GM19397 (cell line): ENCODE measurements at regions not wholly inside any gene's neighbourhood (a gene's known extent, or its start where the extent isn't known, plus 50 kb on each side); places are given as distances from the start of the nearest gene placed in this dataset.

Experiments used
- ATAC-seq: cut with Tn5 transposase; IDR thresholded peaks from one replicate; pipeline ENCODE4 v1.9.1; 2021; ENCODE audit warnings: mild to moderate bottlenecking, moderate library complexity; ENCODE audit not compliant: unreplicated experiment

DNA sequence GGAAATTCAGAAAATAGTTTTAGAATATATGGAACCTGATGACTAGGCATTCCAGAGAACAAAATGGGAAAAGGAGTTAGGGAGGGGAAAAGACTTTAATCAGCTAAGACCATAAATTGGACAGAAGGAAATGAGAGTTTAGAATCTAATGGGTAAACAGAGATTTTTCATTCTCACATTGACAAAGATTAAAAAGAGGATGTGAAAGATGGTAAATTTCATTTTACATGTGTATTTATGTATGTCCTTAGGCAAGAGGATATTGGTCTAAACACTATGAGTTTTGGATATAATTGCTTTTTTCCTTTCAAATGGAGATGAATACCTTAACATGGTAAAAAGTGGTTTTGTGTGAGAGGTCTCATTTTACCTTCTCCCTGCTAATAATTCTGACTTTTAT is 1021.9 kb downstream of the NSUN3 start:
- ATAC-seq = no peak

DNA sequence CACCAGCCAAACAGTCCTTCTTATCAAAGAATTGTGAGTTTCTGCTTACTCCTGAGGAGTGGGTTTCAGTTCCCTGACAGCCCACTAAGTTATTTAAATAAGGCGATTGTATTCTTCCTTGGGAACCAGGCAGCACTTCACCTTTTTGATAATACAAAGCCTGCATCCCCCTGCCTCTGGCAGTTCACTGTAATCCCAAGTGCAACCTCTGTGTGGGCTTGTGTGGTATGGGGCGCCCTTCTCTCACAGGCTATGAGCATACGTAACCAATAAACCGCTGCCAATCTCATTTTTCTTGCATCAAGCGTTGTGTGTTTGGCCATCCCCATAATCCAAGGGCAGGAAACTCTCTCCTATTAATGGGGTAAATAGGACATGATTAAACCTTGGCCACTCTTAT is 1025.6 kb downstream of the NSUN3 start:
- no peak for ATAC-seq

DNA sequence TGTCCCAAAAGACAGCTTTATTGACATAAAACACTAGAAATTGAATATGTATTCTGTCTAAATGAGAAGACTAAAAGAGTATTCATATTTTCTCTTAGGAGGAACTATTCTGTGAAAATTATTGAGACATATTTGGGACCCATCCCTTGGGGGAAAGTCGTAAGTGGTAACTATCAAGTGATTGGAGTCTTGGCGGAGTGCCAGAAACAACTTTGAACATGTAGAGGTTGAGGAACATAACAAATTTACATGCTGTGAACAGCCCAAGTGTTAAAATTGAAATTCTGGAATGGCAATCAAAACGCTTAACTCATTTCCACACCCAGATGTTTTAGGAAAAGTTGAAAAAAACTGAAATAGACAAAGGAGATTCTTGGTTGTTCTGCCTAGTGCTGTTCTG is 1034.6 kb downstream of the NSUN3 start:
- ATAC-seq = no peak

DNA sequence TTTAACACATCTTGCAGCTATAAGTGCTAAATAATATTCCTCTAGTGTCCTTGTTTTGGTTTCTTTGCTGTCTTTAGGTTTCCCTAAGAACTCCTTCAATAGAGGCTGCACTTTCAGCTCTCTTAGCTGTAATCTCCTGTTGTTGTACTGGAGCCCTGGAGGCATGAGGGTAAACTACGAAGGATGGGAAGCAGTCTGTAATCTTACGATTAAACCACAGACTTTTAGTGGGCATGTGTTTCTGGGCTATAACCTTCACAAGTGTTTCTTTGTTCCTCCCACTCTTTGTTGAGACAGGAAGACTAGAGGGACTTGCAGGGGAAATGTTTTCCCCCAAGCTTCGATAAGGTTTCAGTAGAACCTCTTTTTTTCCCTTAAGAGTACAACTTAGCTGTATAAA is 1058.1 kb downstream of the NSUN3 start:
- ATAC-seq = no peak

DNA sequence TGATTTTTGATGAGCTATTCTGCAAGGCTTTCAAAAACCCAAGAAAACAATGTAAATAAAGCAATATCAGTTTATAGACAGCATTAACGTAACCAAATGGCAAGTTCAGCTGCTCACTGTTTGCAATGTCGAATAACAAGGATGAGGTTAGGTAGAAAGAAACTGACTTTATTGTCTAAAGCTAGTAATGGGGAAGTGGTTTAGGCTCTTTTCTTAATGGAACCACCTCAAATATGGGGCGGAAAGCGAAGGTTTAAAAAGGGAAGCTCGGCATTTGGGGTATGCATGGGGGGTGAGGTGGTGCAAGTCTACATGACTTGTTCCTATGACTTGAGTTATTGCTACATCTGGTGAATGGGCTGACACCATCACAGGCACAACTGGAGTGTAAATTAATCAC is 1060.2 kb downstream of the NSUN3 start:
- no peak for ATAC-seq

DNA sequence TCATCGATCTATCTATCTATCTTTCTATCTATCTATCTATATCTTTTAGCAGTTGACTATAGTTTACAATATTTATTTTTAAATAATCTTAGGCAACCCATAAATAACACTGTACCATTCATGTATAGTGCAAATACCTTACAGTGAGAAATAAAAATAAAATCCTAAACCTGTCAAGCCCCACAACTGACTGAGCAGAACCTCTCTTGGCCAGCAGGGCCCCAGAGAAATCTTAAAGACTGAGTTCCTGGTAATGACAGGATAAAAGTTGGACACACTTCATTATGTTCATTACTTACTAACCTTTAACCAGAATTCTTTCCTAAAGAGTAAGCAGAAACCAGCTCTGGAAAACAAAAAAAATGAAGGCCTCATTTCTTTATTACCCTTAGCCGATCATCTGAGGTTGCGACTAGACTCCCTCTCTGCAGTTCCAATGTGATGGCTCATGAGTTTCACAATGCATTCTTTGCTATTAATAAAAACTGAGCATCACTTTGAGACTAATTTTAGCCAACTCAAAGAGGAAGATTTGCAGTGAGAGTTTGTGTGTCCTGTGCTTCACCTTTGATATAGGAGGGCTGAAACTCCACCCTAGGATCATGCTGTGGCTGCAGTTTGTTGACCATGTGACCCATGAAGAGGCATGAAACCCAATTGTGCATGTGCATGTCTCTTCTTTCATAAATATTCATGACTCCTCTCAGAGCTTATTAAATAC is 1072.0 kb downstream of the NSUN3 start:
- ATAC-seq = no peak

DNA sequence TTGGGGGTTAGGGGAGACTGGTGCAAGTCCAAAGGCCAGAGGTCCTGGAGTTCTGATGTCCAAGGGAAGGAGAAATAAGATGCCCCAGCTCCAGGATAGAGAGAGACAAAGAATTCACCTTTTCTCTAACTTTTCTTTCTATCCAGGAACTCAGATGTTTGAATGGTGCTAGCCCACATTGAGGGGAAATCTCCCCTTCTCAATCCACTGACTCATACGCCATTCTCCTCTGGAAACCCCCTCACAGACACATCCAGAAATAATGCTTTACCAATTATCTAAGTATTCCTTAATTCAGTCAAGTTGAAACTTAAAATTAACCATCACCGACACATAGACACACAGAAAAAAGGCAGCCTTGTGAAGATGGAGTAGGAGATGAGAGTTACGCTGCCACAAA is 1085.2 kb downstream of the NSUN3 start:
- no peak for ATAC-seq

DNA sequence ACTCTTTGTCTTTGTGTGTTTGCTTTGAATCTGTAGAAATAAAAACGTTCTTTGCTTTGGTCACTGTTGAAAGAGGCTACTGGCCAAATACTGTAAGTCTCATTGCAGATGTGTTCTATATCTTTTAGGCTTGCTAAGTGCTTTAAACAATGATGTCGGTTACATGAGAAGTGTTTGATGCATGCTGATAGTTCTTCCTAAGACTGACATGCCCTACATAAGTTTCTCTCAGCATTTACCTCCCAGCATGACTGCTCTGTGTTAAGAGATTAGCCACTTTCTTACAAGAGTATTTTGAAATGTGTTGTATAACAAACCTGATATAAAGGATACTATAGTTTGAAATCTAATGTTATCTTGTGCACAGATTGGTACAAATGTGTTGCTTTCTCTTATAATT is 1088.7 kb downstream of the NSUN3 start:
- no peak for ATAC-seq

DNA sequence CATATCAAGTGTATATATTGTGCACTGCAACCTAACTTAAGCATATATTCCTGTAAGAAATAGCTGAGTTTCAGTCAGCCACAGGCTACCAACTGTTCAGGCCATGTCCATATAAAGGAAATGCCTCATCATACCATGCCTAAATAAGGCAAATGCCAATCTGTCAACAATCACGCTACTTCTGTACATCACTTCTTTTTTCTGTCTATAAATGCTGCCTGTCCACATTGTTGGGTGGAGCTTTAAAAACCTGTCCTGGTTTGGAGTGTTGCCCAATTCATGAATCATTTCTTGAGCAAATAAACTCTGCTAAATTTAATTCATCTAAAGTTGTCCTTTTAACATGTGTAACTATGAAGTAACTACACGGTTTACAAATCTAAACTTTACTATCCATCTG is 1091.9 kb downstream of the NSUN3 start:
- no peak for ATAC-seq

DNA sequence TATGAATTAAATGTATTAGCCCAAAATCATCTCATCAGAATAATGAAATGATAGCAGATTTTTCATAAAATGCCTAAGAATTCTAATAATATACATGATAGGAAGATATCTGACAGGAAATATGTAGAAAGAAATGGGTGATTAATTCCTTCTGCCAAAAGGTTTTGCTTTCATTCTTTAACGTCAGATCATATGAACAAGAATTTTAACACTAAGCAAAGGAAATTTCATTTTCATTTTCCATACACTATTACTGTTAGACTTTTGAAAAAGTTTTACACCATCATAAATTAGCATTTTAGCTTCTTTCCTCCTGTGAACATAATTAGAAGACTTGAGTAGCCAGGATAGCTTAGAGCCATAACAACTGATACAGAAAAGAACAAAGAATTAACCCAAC is 1099.9 kb downstream of the NSUN3 start:
- no peak for ATAC-seq

DNA sequence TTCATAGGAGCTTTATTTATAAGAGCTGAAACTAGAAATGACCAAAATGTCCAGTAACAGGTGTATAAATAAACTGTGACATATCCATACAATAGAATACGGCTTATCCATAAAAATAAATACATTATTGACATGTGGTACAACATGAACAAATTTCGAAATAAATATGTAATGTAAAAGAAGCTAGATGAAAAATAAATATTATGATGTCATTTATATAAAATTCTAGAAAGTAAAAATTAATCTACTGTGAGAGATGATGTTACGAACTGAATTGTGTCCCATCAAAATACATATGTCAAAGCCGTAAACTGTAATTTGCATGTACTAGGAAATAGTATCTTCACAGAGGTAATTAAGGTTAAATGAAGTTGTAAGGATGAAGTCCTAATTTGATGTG is 1104.9 kb downstream of the NSUN3 start:
- no peak for ATAC-seq

DNA sequence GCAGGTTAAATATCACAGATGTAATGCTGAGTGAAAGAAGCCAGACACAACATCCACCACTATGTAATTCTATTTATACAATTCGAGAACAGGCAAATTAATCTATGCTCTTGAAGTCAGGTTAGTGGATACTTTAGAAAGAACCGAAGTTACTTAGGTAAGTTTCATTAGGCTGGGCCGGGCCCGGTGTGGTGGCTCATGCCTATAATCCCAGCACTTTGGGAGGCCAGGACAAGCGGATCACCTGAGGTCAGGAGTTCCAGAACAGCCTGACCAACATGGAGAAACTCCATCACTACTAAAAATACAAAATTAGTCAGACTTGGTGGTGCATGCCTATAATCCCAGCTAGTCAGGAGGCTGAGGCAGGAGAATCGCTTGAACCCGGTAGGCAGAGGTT is 1105.7 kb downstream of the NSUN3 start:
- ATAC-seq = no peak

DNA sequence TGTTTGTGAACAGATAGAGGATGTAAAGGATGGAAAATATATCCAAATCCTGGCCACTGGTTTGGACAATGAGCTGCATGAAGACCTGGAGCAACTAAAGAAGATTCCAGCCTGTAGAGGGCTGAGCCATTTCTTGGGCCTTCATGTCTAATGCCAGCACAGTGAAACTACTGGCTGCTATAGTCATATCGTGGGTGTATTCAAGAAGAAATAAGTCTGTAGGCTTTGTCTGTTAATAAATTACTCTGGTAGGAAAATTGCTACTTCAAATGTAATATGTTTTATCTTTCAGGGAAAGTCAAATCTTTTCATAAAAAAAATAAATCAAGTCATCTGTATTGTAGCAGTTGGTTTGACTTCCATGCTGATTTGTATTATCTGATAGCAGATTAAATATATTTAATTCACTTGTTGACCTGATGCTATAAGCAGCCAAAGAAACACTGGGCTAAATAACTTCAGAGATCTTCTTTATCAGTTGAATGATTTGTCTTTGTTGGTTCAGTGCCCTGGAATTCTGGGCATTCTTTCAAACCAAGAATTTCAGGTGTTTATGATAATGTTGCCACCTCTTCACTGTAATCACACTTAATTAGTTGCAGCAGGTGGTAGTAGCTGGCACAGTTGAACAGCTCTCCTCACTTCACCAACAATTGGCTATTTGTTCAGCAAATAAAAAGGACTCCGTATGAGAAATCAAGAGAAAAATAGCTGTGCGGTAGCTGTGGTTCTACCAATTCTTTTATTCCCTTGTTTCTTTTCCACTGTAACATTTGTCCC is 1109.5 kb downstream of the NSUN3 start:
- no peak for ATAC-seq

DNA sequence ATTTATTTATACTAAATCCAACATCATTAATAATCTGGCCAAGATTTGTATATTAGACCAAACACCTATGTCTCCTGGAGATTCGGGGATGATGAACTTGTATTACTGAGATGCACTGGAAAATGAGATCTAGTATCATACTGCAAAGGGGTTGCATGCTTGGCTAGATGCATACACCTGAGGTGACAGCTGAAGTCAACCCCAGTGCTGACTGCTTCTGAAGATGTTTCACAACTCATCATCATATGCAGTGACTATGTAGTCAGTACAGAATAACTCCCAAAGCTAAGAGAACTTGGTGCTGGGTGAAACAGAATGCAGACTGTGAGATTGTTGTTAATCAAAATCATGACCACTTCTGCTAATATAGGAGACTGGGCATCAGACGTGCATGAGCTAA is 1114.2 kb downstream of the NSUN3 start:
- peak; percentile 90 for ATAC-seq

DNA sequence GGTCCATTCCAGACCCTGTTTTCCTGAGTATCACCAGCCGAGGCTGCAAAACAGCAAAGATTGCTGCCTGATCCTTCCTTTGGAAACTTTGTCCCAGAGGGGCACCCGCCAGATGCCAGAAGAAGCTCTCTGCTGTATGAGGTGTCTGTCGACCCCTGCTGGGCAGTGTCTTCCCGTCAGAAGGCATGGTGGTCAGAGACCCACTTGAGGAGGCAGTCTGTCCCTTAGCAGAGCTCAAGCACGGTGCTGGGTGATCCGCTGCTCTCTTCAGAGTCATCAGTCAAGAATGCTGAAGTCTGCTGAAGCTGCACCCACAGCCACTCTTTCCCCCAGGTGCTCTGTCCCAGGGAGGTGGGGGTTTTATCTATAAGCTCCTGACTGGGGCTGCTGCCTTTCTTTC is 1121.2 kb downstream of the NSUN3 start:
- ATAC-seq = no peak

DNA sequence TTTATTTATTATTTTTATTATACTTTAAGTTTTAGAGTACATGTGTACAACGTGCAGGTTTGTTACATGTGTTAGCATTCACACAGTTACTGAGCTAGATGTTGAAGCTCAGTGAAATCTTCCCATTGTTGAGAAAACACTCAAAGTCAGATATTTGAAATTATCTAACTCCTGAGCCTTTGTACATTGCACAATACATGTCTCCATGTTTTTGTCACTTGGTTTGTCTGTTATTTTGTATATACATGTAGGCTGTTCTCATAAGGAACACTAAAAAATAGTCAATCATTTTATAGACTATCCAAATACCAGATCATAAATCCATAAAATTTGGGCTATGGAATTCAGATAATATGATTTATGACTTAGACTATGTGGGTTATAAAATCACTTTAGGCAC is 1126.5 kb downstream of the NSUN3 start:
- ATAC-seq = no peak

DNA sequence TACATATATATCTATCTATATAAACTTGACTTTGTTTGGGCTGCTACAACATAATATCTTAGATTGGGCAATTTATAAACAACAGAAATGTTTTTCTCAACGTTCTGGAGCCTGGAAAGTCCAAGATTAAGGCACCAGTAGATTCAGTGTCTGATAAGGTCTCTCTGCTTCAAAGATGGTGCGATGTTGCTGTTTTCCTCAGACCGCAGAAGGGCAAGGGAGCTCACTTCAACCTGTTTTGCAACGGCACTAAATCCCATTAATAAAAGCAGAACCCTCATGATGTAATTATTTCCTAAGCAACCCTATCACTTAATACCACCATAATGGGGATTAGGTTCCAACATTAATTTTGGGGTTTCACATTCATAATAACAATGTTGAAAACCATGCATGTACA is 1134.8 kb downstream of the NSUN3 start:
- ATAC-seq = no peak

DNA sequence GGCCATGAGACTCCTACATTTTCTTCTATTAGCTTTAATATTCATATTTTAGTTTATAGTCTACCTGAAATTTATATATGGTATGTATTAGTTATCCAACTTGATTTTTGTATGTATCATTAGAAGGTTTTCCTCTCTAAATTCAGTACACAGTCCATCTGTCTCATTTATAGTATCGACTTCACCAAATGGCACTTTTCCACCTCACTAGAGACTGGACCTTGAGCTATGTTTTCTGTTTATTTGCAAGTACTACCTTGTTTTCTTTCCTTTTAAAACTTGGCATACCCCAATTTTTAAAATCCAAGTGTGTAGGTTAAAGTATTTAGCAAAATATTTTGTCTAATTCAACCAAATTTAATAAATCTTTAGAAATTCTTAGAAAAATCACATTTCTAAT is 1137.5 kb downstream of the NSUN3 start:
- no peak for ATAC-seq

DNA sequence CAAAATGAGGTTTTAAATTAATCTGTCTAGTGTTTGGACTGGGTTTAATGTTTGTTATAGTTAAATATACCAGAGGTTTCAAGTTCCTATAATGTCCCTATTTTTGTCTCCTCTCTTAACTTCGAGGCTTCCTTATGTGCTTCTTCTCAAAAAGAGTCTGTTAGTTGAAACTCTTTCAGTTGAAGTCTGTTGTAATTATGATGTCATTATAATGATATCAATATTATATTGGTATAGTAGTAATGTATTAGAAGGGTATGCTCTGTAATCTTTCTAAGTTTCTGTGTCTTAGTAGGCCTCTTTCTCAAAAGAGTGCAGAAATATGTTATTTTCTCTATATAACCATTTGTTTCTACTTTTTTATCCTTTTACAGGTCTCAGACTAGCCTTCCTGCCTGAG is 1148.0 kb downstream of the NSUN3 start:
- ATAC-seq = no peak

DNA sequence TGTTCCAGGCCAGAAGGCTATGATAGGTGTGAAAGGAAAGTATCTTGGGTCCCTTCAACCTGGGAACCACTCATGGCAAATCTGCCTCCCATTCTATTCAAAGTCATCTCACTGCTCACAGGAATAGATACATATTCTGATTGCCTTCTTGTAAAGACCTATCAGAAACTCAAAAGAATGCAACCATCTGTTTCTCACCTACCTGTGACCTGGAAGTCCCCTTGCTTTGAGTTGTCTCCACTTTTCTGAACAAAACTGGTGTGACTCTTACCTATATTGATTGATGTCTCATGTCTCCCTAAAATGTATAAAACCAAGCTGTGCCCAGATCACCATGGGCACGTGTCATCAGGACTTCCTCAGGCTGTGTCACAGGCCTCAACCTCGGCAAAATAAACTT is 1149.3 kb downstream of the NSUN3 start:
- ATAC-seq = no peak

DNA sequence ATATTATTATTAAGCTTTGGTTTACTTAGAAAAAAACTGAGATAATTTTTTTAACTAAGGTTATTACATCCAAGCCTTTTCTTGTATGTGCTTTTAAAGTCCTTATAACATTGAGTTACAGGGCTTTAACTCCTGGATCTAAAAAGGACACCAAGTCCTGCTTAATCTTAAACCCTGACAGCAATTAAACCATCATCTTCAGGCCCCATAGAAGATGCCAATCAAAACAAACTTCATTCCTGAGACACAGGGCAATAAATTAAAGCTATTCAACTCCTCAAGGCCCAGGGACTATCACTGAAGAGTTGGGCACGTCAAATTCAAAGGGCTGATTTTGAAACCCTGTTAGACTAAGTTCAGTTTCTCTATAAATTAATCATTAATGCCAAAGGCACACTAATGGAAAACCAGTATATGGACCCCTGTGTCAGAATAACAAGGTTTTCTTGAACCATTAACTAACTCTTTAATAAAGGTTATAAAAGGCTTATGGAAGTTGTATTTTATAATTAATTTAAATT is 1152.6 kb downstream of the NSUN3 start:
- ATAC-seq = no peak

DNA sequence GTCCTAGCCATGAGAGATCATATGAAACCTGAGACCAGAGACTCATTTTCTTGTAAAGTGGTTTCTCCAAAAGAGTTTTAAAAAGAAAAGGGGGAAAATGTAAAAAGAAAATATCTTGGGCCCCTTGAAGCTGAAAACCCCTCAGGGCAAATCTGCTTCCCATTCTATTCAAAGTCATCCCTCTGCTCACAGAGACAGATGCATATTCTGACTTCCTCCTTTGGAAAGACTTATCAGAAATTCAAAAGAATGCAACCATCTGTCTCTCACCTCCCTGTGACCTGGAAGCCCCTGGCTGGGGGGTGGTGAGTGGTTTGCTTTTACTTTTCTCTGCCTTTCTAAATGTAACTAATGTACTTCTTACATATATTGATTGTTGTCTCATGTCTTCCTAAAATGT is 1154.8 kb downstream of the NSUN3 start:
- no peak for ATAC-seq
